Loucy (cell line): ENCODE measurements at regions not wholly inside any gene's neighbourhood (a gene's known extent, or its start where the extent isn't known, plus 50 kb on each side); places are given as distances from the start of the nearest gene placed in this dataset.

Experiments
- H2AFZ ChIP-seq: fragments of 200-600 bp; sonication (generic); 2 replicates; pipeline ENCODE4 v1.6.0; 2016; ENCODE audit warnings: antibody characterized with exemption, mild to moderate bottlenecking, low read length, moderate library complexity
- H3F3A ChIP-seq: fragments of 200-600 bp; 2 replicates; pipeline ENCODE4 v1.6.0; 2016; ENCODE audit warnings: antibody characterized with exemption, low read depth, mild to moderate bottlenecking
- H3K27me3 ChIP-seq: fragments of 200-600 bp; sonication (generic); 2 replicates; pipeline ENCODE4 v1.6.1; 2014; ENCODE audit warnings: low read length, mild to moderate bottlenecking; ENCODE audit not compliant: insufficient read depth, poor library complexity, severe bottlenecking
- H3K36me3 ChIP-seq: fragments of 200-600 bp; sonication (generic); 2 replicates; pipeline ENCODE4 v1.6.1; 2016; ENCODE audit warnings: low read length; ENCODE audit not compliant: insufficient read depth
- H3K4me1 ChIP-seq: fragments of 200-600 bp; sonication (generic); 2 replicates; pipeline ENCODE4 v1.5.1; 2014; ENCODE audit warnings: low read length, mild to moderate bottlenecking; ENCODE audit not compliant: insufficient read depth, poor library complexity, severe bottlenecking
- H3K4me2 ChIP-seq: fragments of 200-600 bp; sonication (generic); 2 replicates; pipeline ENCODE4 v1.6.0; 2014; ENCODE audit warnings: antibody characterized with exemption, low read length, low read depth, mild to moderate bottlenecking; ENCODE audit not compliant: poor library complexity, severe bottlenecking
- H3K4me3 ChIP-seq: fragments of 200-600 bp; sonication (generic); 2 replicates; pipeline ENCODE4 v1.5.1; 2014; ENCODE audit warnings: low read length, mild to moderate bottlenecking, mixed read lengths; ENCODE audit not compliant: poor library complexity, severe bottlenecking
- H3K79me2 ChIP-seq: fragments of 200-600 bp; sonication (generic); 2 replicates; pipeline ENCODE4 v1.6.1; 2014; ENCODE audit warnings: low read length; ENCODE audit not compliant: insufficient read depth
- H3K9ac ChIP-seq: fragments of 200-600 bp; sonication (generic); 2 replicates; pipeline ENCODE4 v1.6.0; 2014; ENCODE audit warnings: mild to moderate bottlenecking, low read depth, low read length, moderate library complexity; ENCODE audit not compliant: poor library complexity, severe bottlenecking
- H3K9me2 ChIP-seq: fragments of 200-600 bp; sonication (generic); replicated peaks from 2 replicates; pipeline ENCODE4 v1.6.1; 2016; ENCODE audit warnings: low read depth, low read length, mixed read lengths
- H3K9me3 ChIP-seq: fragments of 200-600 bp; sonication (generic); 2 replicates; pipeline ENCODE4 v1.6.1; 2014; ENCODE audit warnings: mild to moderate bottlenecking, antibody characterized with exemption, low read length, low read depth; ENCODE audit not compliant: insufficient read depth
- H4K20me1 ChIP-seq: fragments of 200-600 bp; sonication (generic); 2 replicates; pipeline ENCODE4 v1.6.0; 2014; ENCODE audit warnings: antibody characterized with exemption, low read length, mild to moderate bottlenecking; ENCODE audit not compliant: insufficient read depth, poor library complexity, severe bottlenecking
- EZH2phosphoT487 ChIP-seq: fragments of 200-600 bp; IDR thresholded peaks from 2 replicates; pipeline ENCODE4 v1.6.1; 2018; ENCODE audit warnings: antibody characterized with exemption, mild to moderate bottlenecking, moderate library complexity, borderline replicate concordance
- TF ChIP-seq, protein P1 (sequence below): fragments of 200-600 bp; sonication (generic); conservative IDR thresholded peaks from 2 replicates; pipeline ENCODE4 v1.5.1; 2014; ENCODE audit warnings: mild to moderate bottlenecking, antibody characterized with exemption, low read length

DNA sequence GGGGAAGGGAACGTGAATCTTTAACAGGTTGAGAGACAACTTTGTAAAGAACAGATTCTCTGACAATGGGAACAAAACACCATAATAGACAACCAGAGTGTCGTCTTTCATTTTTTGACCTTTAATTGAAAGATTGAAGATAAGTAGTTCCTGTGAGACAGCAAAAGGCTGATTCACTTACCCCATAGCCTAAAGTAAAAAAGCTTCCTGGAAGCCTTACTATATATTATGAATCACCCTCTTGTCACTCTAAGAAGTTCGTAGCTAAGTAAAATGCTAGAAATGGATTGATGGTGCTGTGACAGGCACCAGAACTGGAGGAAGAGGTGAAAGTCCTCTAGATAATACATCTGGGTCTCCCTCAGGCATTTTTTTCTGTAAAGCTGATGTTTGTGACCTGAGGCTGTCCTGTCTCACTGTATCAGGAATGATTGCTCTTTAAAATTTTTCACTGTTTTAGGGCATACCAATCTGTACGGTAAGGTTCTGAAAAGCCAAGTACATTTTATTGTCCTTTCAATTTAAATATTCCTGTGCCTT, 824.6 kb upstream of the SEMA6D start:
- no peaks in the 10 kb centered on the region for H3K79me2 ChIP-seq
- H3K27me3 ChIP-seq = no peaks in the 10 kb centered on the region
- no peaks in the 10 kb centered on the region for H3F3A ChIP-seq
- no peaks in the 10 kb centered on the region for H3K4me1 ChIP-seq
- H3K9me3 ChIP-seq = no peaks in the 10 kb centered on the region
- H3K4me3 ChIP-seq = no peak overlapping the region
- TF ChIP-seq, protein P1, sequence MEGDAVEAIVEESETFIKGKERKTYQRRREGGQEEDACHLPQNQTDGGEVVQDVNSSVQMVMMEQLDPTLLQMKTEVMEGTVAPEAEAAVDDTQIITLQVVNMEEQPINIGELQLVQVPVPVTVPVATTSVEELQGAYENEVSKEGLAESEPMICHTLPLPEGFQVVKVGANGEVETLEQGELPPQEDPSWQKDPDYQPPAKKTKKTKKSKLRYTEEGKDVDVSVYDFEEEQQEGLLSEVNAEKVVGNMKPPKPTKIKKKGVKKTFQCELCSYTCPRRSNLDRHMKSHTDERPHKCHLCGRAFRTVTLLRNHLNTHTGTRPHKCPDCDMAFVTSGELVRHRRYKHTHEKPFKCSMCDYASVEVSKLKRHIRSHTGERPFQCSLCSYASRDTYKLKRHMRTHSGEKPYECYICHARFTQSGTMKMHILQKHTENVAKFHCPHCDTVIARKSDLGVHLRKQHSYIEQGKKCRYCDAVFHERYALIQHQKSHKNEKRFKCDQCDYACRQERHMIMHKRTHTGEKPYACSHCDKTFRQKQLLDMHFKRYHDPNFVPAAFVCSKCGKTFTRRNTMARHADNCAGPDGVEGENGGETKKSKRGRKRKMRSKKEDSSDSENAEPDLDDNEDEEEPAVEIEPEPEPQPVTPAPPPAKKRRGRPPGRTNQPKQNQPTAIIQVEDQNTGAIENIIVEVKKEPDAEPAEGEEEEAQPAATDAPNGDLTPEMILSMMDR = no peak
- TF ChIP-seq EZH2phosphoT487 = no peak
- H3K36me3 ChIP-seq = no peaks in the 10 kb centered on the region
- no peaks in the 10 kb centered on the region for H3K9me2 ChIP-seq
- H3K4me2 ChIP-seq = no peak overlapping the region
- no peak overlapping the region for H2AFZ ChIP-seq
- H4K20me1 ChIP-seq = no peaks in the 10 kb centered on the region
- no peak overlapping the region for H3K9ac ChIP-seq

GRCh38 chr15:46894644-46895043, 822.7 kb upstream of the SEMA6D start:
- no peaks in the 10 kb centered on the region for H3K79me2 ChIP-seq
- H3K36me3 ChIP-seq = no peaks in the 10 kb centered on the region
- H3K9me2 ChIP-seq = no peaks in the 10 kb centered on the region
- H3K9me3 ChIP-seq = no peaks in the 10 kb centered on the region
- H3K4me1 ChIP-seq = no peaks in the 10 kb centered on the region
- no peak overlapping the region for H3K4me3 ChIP-seq
- no peak for TF ChIP-seq EZH2phosphoT487
- TF ChIP-seq, protein P1 = no peak
- no peak overlapping the region for H3K9ac ChIP-seq
- H4K20me1 ChIP-seq = no peaks in the 10 kb centered on the region
- H3K4me2 ChIP-seq = no peak overlapping the region
- no peaks in the 10 kb centered on the region for H3F3A ChIP-seq
- no peak overlapping the region for H2AFZ ChIP-seq
- H3K27me3 ChIP-seq = no peaks in the 10 kb centered on the region

GRCh38 chr15:46897266-46897665, 820.0 kb upstream of the SEMA6D start:
- Histone ChIP-seq H3K36me3 (no peaks in the 10 kb centered on the region), H4K20me1 (no peaks in the 10 kb centered on the region), H3K4me2 (no peak overlapping the region), H3K79me2 (no peaks in the 10 kb centered on the region), H3K4me3 (no peak overlapping the region), H3K4me1 (no peaks in the 10 kb centered on the region), H3K9me2 (no peaks in the 10 kb centered on the region), H3F3A (no peaks in the 10 kb centered on the region), H3K9ac (no peak overlapping the region), H2AFZ (no peak overlapping the region), H3K27me3 (no peaks in the 10 kb centered on the region), H3K9me3 (no peaks in the 10 kb centered on the region)
- no peak for TF ChIP-seq EZH2phosphoT487
- TF ChIP-seq, protein P1 = no peak
